ENCODE measurements at regions not wholly inside any gene's neighbourhood (a gene's known extent, or its start where the extent isn't known, plus 50 kb on each side); places are given as distances from the start of the nearest gene placed in this dataset.

DNA sequence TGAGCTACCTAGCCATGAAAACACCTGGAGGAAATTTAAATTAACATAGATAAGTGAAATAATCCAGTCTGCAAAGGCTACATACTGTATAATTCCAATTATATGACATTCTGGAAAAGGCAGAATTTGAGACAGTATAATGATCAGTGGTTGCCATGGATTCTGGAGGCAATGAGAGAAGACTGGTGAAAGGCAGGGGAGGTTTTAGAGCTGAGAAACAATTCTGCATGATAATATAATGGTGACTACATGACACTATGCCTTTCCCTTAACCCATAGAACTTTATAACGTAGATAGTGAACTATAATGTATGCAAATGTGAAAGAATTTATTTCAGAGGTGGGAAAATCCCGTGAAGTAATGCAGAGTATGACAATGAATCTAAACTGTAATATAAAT is 749.3 kb downstream of the TRIB2 start:
- Mint-ChIP-seq H3K9me3 (peaks cover 3 to 11% (median 8%) of the 10 kb centered on the region in 3 donors), H3K4me3 (no peak overlapping the region), H3K27me3 (no peaks in the 10 kb centered on the region), H3K4me1 (no peaks in the 10 kb centered on the region), H3K36me3 (no peaks in the 10 kb centered on the region), H3K27ac (no peak overlapping the region)
- no peaks in the 10 kb centered on the region for H3K27me3 ChIP-seq (replicated peaks in 1 of 2; ENCODE audit: control insufficient read depth in 2 of 2, extremely low read depth in 1 of 2, insufficient read depth in 2 of 2, low read length in 1 of 2)
- H3K36me3 ChIP-seq (ENCODE audit: control insufficient read depth in 2 of 2, extremely low read depth in 1 of 2, insufficient read depth in 1 of 2, low read length in 1 of 2) = no peaks in the 10 kb centered on the region
- no peaks in the 10 kb centered on the region for H3K9me3 ChIP-seq
- no peak overlapping the region for H3K4me3 ChIP-seq (ENCODE audit: control insufficient read depth in 1 of 2, extremely low read depth in 1 of 2, low read length in 1 of 2)
- WGBS (ENCODE audit: insufficient coverage) = no CpG with 5 or more reads among the region's 2 CpGs
- H3K4me1 ChIP-seq (ENCODE audit: control insufficient read depth in 1 of 2, extremely low read depth in 1 of 2, insufficient read depth in 2 of 2, low read length in 2 of 2) = no peaks in the 10 kb centered on the region
- no peak overlapping the region for H3K27ac ChIP-seq (ENCODE audit: low read length)
- no peak for DNase-seq
- no peak for ATAC-seq (replicated peaks in 1 of 4)
- POLR2A ChIA-PET = no interaction called here
- CTCF ChIA-PET = no interaction called here

DNA sequence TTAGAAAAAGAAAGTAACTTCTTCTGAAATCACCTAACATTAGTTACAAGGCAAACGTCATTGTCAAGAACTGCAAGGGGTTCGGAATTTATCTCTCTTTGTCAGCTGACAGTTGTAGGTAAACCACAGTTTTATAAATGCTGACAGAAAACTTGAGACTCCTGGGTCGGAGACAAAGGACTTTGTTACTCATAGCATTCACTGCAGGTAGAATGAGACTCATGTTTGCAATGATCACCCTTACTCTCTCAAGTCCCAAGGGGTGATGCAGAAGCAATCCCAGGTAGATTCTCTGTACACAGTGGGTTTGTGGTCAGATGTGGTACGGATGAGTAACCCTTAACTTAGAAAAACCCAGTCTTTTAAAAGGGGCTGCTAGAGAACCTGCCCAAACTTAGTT is 757.8 kb downstream of the TRIB2 start:
- Histone ChIP-seq H3K27me3 (replicated peaks in 1 of 2; ENCODE audit: control insufficient read depth in 2 of 2, extremely low read depth in 1 of 2, insufficient read depth in 2 of 2, low read length in 1 of 2) (no peaks in the 10 kb centered on the region), H3K4me3 (ENCODE audit: control insufficient read depth in 1 of 2, extremely low read depth in 1 of 2, low read length in 1 of 2) (no peak overlapping the region), H3K27ac (ENCODE audit: low read length) (no peak overlapping the region), H3K9me3 (no peaks in the 10 kb centered on the region), H3K4me1 (ENCODE audit: control insufficient read depth in 1 of 2, extremely low read depth in 1 of 2, insufficient read depth in 2 of 2, low read length in 2 of 2) (no peaks in the 10 kb centered on the region), H3K36me3 (ENCODE audit: control insufficient read depth in 2 of 2, extremely low read depth in 1 of 2, insufficient read depth in 1 of 2, low read length in 1 of 2) (no peaks in the 10 kb centered on the region)
- ChIA-PET CTCF (no interaction called here), POLR2A (no interaction called here)
- no peaks in the 10 kb centered on the region for H3K4me1 Mint-ChIP-seq
- H3K27me3 Mint-ChIP-seq = no peaks in the 10 kb centered on the region
- H3K4me3 Mint-ChIP-seq = no peak overlapping the region
- H3K27ac Mint-ChIP-seq = no peak overlapping the region
- ATAC-seq (replicated peaks in 1 of 4) (no peak), DNase-seq (no peak)
- 60% methylated on average over 1 of the region's 4 CpGs for WGBS (ENCODE audit: insufficient coverage)
- H3K36me3 Mint-ChIP-seq = no peaks in the 10 kb centered on the region
- H3K9me3 Mint-ChIP-seq = peaks cover 3 to 9% (median 4%) of the 10 kb centered on the region in 3 donors

DNA sequence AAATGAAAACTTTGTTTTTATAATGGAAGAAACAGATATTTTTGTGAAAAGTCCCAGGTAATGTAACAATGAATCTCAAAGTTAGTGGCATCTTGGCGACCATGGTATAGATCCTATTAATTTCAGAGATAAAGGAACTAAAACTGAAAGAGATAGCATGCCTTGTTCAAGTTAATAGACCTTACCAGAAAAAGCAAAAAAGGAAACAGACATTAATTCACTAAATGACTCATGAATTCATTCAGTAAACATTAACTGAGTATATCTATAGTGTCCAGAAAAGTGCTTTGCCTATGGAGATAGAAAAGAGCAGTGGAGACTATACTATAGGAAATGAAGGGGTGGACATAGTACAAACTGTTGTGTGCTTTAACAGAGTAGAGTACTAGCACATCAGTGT is 763.3 kb downstream of the TRIB2 start:
- Histone ChIP-seq H3K4me1 (ENCODE audit: control insufficient read depth in 1 of 2, extremely low read depth in 1 of 2, insufficient read depth in 2 of 2, low read length in 2 of 2) (no peaks in the 10 kb centered on the region), H3K4me3 (ENCODE audit: control insufficient read depth in 1 of 2, extremely low read depth in 1 of 2, low read length in 1 of 2) (no peak overlapping the region), H3K27me3 (replicated peaks in 1 of 2; ENCODE audit: control insufficient read depth in 2 of 2, extremely low read depth in 1 of 2, insufficient read depth in 2 of 2, low read length in 1 of 2) (no peaks in the 10 kb centered on the region), H3K36me3 (ENCODE audit: control insufficient read depth in 2 of 2, extremely low read depth in 1 of 2, insufficient read depth in 1 of 2, low read length in 1 of 2) (no peaks in the 10 kb centered on the region), H3K9me3 (no peaks in the 10 kb centered on the region), H3K27ac (ENCODE audit: low read length) (no peak overlapping the region)
- no peaks in the 10 kb centered on the region for H3K27me3 Mint-ChIP-seq
- POLR2A ChIA-PET = no interaction called here
- ATAC-seq (replicated peaks in 1 of 4) (no peak), DNase-seq (no peak)
- no peak overlapping the region for H3K4me3 Mint-ChIP-seq
- H3K9me3 Mint-ChIP-seq = peaks cover 0 to 4% (median 4%) of the 10 kb centered on the region in 3 donors
- no peaks in the 10 kb centered on the region for H3K4me1 Mint-ChIP-seq
- H3K36me3 Mint-ChIP-seq = no peaks in the 10 kb centered on the region
- H3K27ac Mint-ChIP-seq = no peak overlapping the region
- WGBS (ENCODE audit: insufficient coverage) = no CpG with 5 or more reads among the region's 1 CpG
- CTCF ChIA-PET = no interaction called here

DNA sequence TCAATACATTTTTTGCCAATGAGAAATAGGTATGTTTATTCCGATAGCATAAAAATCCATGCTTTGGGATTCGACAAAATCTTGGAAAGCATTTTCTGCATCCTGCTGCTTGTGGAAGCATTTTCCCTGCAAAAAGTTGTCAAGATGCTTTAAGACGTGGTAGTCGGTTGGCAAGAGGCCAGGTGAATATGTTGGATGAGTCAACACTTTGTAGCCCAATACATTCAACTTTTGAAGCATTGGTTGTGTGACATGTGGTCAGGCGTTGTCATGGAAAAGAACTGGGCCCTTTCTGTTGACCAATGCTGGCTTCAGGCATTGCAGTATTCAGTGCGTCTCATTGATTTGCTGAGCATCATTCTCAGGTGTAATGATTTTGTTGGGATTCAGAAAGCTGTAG is 764.5 kb downstream of the TRIB2 start:
- H3K27me3 ChIP-seq (replicated peaks in 1 of 2; ENCODE audit: control insufficient read depth in 2 of 2, extremely low read depth in 1 of 2, insufficient read depth in 2 of 2, low read length in 1 of 2) = no peaks in the 10 kb centered on the region
- Mint-ChIP-seq H3K27ac (no peak overlapping the region), H3K27me3 (no peaks in the 10 kb centered on the region), H3K36me3 (no peaks in the 10 kb centered on the region), H3K4me1 (no peaks in the 10 kb centered on the region), H3K9me3 (peaks cover 0 to 4% (median 4%) of the 10 kb centered on the region in 3 donors), H3K4me3 (no peak overlapping the region)
- ATAC-seq (replicated peaks in 1 of 4) = no peak
- no peak overlapping the region for H3K4me3 ChIP-seq (ENCODE audit: control insufficient read depth in 1 of 2, extremely low read depth in 1 of 2, low read length in 1 of 2)
- DNase-seq = no peak
- WGBS (ENCODE audit: insufficient coverage) = 97% methylated on average over 4 of the region's 6 CpGs
- no peaks in the 10 kb centered on the region for H3K4me1 ChIP-seq (ENCODE audit: control insufficient read depth in 1 of 2, extremely low read depth in 1 of 2, insufficient read depth in 2 of 2, low read length in 2 of 2)
- no peaks in the 10 kb centered on the region for H3K36me3 ChIP-seq (ENCODE audit: control insufficient read depth in 2 of 2, extremely low read depth in 1 of 2, insufficient read depth in 1 of 2, low read length in 1 of 2)
- H3K9me3 ChIP-seq = no peaks in the 10 kb centered on the region
- CTCF ChIA-PET = no interaction called here
- POLR2A ChIA-PET = no interaction called here
- H3K27ac ChIP-seq (ENCODE audit: low read length) = no peak overlapping the region

DNA sequence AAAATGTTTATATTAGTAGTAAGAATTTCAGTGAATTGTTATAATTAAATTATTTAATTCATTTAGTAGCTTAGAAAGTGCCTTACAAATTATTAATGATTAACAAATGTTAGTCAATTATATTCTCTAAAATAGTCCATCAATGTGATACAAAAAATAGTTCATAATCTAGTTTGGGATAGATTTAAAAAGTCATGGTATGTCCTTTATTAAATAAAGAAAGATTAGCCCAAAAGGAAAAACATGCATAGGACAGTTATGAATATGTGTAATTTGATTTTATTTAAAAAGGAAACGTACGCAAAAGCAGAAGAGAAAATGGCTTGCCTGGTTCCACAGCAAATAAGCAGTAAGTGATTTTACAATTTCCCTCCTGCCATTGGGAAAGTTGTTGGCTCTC is 768.5 kb downstream of the TRIB2 start:
- no peaks in the 10 kb centered on the region for H3K27me3 Mint-ChIP-seq
- WGBS (ENCODE audit: insufficient coverage) = 60% methylated on average over 1 of the region's 2 CpGs

DNA sequence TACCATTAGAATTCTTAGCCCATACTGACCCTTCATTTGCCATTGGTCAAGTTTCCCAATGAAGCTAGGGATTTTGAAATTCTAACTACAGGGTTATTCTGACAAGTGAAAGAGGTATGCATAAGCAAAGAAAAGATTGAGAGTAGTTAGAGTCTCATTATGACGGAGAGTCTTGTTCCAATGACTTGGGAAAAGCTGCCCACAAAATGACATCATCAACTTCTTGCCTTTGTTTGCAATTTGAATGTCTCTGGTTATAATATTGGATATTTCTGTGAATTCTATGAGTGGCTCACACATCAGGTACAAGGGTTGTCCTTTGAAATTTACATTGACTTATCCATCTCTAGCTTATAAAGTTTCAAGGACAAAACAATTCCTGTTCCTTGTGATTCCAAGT is 772.2 kb downstream of the TRIB2 start:
- ChIA-PET POLR2A (no interaction called here), CTCF (no interaction called here)
- no CpG with 5 or more reads among the region's 1 CpG for WGBS (ENCODE audit: insufficient coverage)
- ATAC-seq (replicated peaks in 1 of 4) (no peak), DNase-seq (no peak)
- H3K4me1 ChIP-seq (ENCODE audit: control insufficient read depth in 1 of 2, extremely low read depth in 1 of 2, insufficient read depth in 2 of 2, low read length in 2 of 2) = no peaks in the 10 kb centered on the region
- H3K27me3 Mint-ChIP-seq = no peaks in the 10 kb centered on the region
- no peaks in the 10 kb centered on the region for H3K4me1 Mint-ChIP-seq
- H3K27me3 ChIP-seq (replicated peaks in 1 of 2; ENCODE audit: control insufficient read depth in 2 of 2, extremely low read depth in 1 of 2, insufficient read depth in 2 of 2, low read length in 1 of 2) = no peaks in the 10 kb centered on the region
- no peak overlapping the region for H3K27ac ChIP-seq (ENCODE audit: low read length)
- H3K4me3 ChIP-seq (ENCODE audit: control insufficient read depth in 1 of 2, extremely low read depth in 1 of 2, low read length in 1 of 2) = no peak overlapping the region
- no peak overlapping the region for H3K27ac Mint-ChIP-seq
- H3K36me3 ChIP-seq (ENCODE audit: control insufficient read depth in 2 of 2, extremely low read depth in 1 of 2, insufficient read depth in 1 of 2, low read length in 1 of 2) = no peaks in the 10 kb centered on the region
- no peaks in the 10 kb centered on the region for H3K9me3 ChIP-seq
- no peak overlapping the region for H3K4me3 Mint-ChIP-seq
- H3K9me3 Mint-ChIP-seq = peaks cover 0 to 8% (median 3%) of the 10 kb centered on the region in 3 donors
- H3K36me3 Mint-ChIP-seq = no peaks in the 10 kb centered on the region

More for the DNA sequence above, 768.5 kb downstream of the TRIB2 start:
- H3K4me3 Mint-ChIP-seq = no peak overlapping the region
- no peak overlapping the region for H3K27ac Mint-ChIP-seq
- Histone ChIP-seq H3K9me3 (no peaks in the 10 kb centered on the region), H3K27ac (ENCODE audit: low read length) (no peak overlapping the region), H3K4me3 (ENCODE audit: control insufficient read depth in 1 of 2, extremely low read depth in 1 of 2, low read length in 1 of 2) (no peak overlapping the region), H3K4me1 (ENCODE audit: control insufficient read depth in 1 of 2, extremely low read depth in 1 of 2, insufficient read depth in 2 of 2, low read length in 2 of 2) (no peaks in the 10 kb centered on the region), H3K27me3 (replicated peaks in 1 of 2; ENCODE audit: control insufficient read depth in 2 of 2, extremely low read depth in 1 of 2, insufficient read depth in 2 of 2, low read length in 1 of 2) (no peaks in the 10 kb centered on the region), H3K36me3 (ENCODE audit: control insufficient read depth in 2 of 2, extremely low read depth in 1 of 2, insufficient read depth in 1 of 2, low read length in 1 of 2) (no peaks in the 10 kb centered on the region)
- ATAC-seq (replicated peaks in 1 of 4) (no peak), DNase-seq (no peak)
- CTCF ChIA-PET = no interaction called here
- no peaks in the 10 kb centered on the region for H3K36me3 Mint-ChIP-seq
- peaks cover 0 to 7% (median 6%) of the 10 kb centered on the region in 3 donors for H3K9me3 Mint-ChIP-seq
- POLR2A ChIA-PET = no interaction called here
- no peaks in the 10 kb centered on the region for H3K4me1 Mint-ChIP-seq

DNA sequence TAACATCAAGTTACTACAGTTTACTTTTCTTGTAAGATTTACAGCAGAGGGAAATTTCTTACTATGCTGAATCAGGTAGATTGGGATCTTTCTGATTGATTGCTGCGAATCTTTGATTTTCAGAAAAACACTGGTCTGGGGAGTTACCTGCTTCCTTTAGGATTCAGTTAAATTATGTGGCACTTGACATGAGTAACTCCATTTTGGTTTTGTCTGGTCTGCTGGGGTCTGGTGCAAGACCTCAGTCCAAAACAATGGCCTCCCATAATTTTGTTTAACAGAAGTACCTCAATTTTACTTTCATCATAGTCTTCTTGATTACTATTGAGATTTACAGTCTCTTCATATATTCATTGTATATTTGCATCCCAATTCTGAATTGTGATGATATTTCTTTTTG is 775.5 kb downstream of the TRIB2 start:
- H3K4me1 Mint-ChIP-seq = no peaks in the 10 kb centered on the region
- H3K4me3 ChIP-seq (ENCODE audit: control insufficient read depth in 1 of 2, extremely low read depth in 1 of 2, low read length in 1 of 2) = no peak overlapping the region
- ATAC-seq (replicated peaks in 1 of 4) (no peak), DNase-seq (no peak)
- no peaks in the 10 kb centered on the region for H3K36me3 Mint-ChIP-seq
- no CpG with 5 or more reads among the region's 1 CpG for WGBS (ENCODE audit: insufficient coverage)
- no peaks in the 10 kb centered on the region for H3K36me3 ChIP-seq (ENCODE audit: control insufficient read depth in 2 of 2, extremely low read depth in 1 of 2, insufficient read depth in 1 of 2, low read length in 1 of 2)
- H3K4me1 ChIP-seq (ENCODE audit: control insufficient read depth in 1 of 2, extremely low read depth in 1 of 2, insufficient read depth in 2 of 2, low read length in 2 of 2) = no peaks in the 10 kb centered on the region
- H3K4me3 Mint-ChIP-seq = no peak overlapping the region
- no peaks in the 10 kb centered on the region for H3K27me3 ChIP-seq (replicated peaks in 1 of 2; ENCODE audit: control insufficient read depth in 2 of 2, extremely low read depth in 1 of 2, insufficient read depth in 2 of 2, low read length in 1 of 2)
- peaks cover 0 to 8% (median 8%) of the 10 kb centered on the region in 3 donors for H3K9me3 Mint-ChIP-seq
- ChIA-PET POLR2A (no interaction called here), CTCF (no interaction called here)
- H3K27ac Mint-ChIP-seq = no peak overlapping the region
- no peak overlapping the region for H3K27ac ChIP-seq (ENCODE audit: low read length)
- H3K27me3 Mint-ChIP-seq = no peaks in the 10 kb centered on the region
- no peaks in the 10 kb centered on the region for H3K9me3 ChIP-seq

All from T-cell (primary cell).